ENCODE measurements at regions not wholly inside any gene's neighbourhood (a gene's known extent, or its start where the extent isn't known, plus 50 kb on each side); places are given as distances from the start of the nearest gene placed in this dataset.

GRCh38 chr9:14451949-14452348 is 138.0 kb upstream of the NFIB start:
- no CpG with 5 or more reads among the region's 4 CpGs for WGBS (ENCODE audit: extremely low coverage, insufficient read length, low lambda C conversion rate)
- H3K27ac Mint-ChIP-seq: no peak overlapping the region
- peaks cover 0 to 5% of the 10 kb centered on the region in 2 experiments; a peak in 2 of 4 replicates for H3K4me1 Mint-ChIP-seq

More at GRCh38 chr9:14451949-14452348, 138.0 kb upstream of the NFIB start:
- H3K9ac ChIP-seq (ENCODE audit: extremely low read depth, insufficient read length, low read length): no peak overlapping the region
- no peak overlapping the region for H2AK5ac ChIP-seq (ENCODE audit: insufficient read length, low read length)
- Mint-ChIP-seq H3K36me3 (ENCODE audit: insufficient read depth in 1 of 3, low read depth in 3 of 3) (no peaks in the 10 kb centered on the region), H3K4me3 (no peak overlapping the region), H3K27me3 (ENCODE audit: low read depth) (no peaks in the 10 kb centered on the region), H3K9me3 (no peaks in the 10 kb centered on the region; a peak in 1 of 5 replicates)
- no peak overlapping the region for H3K27ac ChIP-seq (ENCODE audit: insufficient read length, low read depth, low read length)
- no peaks in the 10 kb centered on the region for H3K23me2 ChIP-seq (ENCODE audit: insufficient read length, low read depth, low read length, poor library complexity, severe bottlenecking)
- H3K4me1 ChIP-seq (ENCODE audit: insufficient read depth, low read length): no peaks in the 10 kb centered on the region
- H3K79me2 ChIP-seq (ENCODE audit: insufficient read depth, low read length): no peaks in the 10 kb centered on the region
- no peak overlapping the region for H2BK5ac ChIP-seq (ENCODE audit: insufficient read length, low read length)
- H3K9me3 ChIP-seq (ENCODE audit: control insufficient read depth, low read depth, low read length): no peaks in the 10 kb centered on the region
- H2BK20ac ChIP-seq (ENCODE audit: low read depth, low read length, poor library complexity, severe bottlenecking): no peak overlapping the region
- H3K23ac ChIP-seq (ENCODE audit: insufficient read length, low read depth, low read length): no peak overlapping the region
- no peak overlapping the region for H3T11ph ChIP-seq (ENCODE audit: low read length)
- no peak overlapping the region for H2BK15ac ChIP-seq (ENCODE audit: low read depth, low read length)
- H3K18ac ChIP-seq (ENCODE audit: insufficient read length, low read depth, low read length): no peak overlapping the region
- no peak for TF ChIP-seq CTCF (conservative IDR thresholded peaks at IDR 0.05)
- H2AFZ ChIP-seq (ENCODE audit: low read length): no peak overlapping the region
- DNase-seq: no peak
- no peaks in the 10 kb centered on the region for H4K20me1 ChIP-seq (ENCODE audit: control insufficient read depth, insufficient read depth, insufficient read length)
- H3K4me2 ChIP-seq (ENCODE audit: insufficient read depth, insufficient read length, low read length): no peak overlapping the region
- H4K5ac ChIP-seq (ENCODE audit: insufficient read length, low read depth, low read length): no peak overlapping the region
- no peaks in the 10 kb centered on the region for H3K79me1 ChIP-seq (ENCODE audit: insufficient read depth, low read depth, low read length, poor library complexity, severe bottlenecking)
- no peak overlapping the region for H3K4ac ChIP-seq (ENCODE audit: low read depth, low read length)
- no peak overlapping the region for H4K91ac ChIP-seq (ENCODE audit: insufficient read length, low read depth, low read length)
- H2BK120ac ChIP-seq (ENCODE audit: low read depth, low read length, poor library complexity, severe bottlenecking): no peak overlapping the region
- H2BK12ac ChIP-seq (ENCODE audit: insufficient read length, low read depth, low read length): no peak overlapping the region
- no peak overlapping the region for H3K14ac ChIP-seq (ENCODE audit: insufficient read depth, low read length)
- H3K56ac ChIP-seq (ENCODE audit: insufficient read length, low read depth, low read length): no peak overlapping the region
- H4K8ac ChIP-seq (replicated peaks; ENCODE audit: insufficient read length, low read depth, low read length): no peak overlapping the region
- H3K27me3 ChIP-seq (ENCODE audit: insufficient read depth, low read length): no peaks in the 10 kb centered on the region
